ENCODE measurements at regions not wholly inside any gene's neighbourhood (a gene's known extent, or its start where the extent isn't known, plus 50 kb on each side); places are given as distances from the start of the nearest gene placed in this dataset.
"Not testable (repeated sequence)": the region's sequence is repeated elsewhere in the genome, so short reads cannot be mapped to it uniquely, and the experiment has no call there.

- no peak overlapping the region for H3K4me3 ChIP-seq (ENCODE audit: low read length)
- no peaks in the 10 kb centered on the region for H3K9me3 ChIP-seq (ENCODE audit: control insufficient read depth, low read length)
- no peaks in the 10 kb centered on the region for H3K4me1 ChIP-seq (ENCODE audit: control insufficient read depth, insufficient read depth, low read length)
- no peaks in the 10 kb centered on the region for H3K36me3 ChIP-seq (ENCODE audit: control insufficient read depth, insufficient read depth, low read length)
- no peak overlapping the region for H3K9ac ChIP-seq (ENCODE audit: low read length)
- H3K27me3 ChIP-seq (ENCODE audit: control insufficient read depth, insufficient read depth, low read length): no peaks in the 10 kb centered on the region
Observed at GRCh38 chr2:4745056-4745991, 946.9 kb upstream of the SOX11 start.

GRCh38 chr2:4753721-4754120 lies 938.5 kb upstream of the SOX11 start:
- Histone ChIP-seq H3K9ac (ENCODE audit: low read length) (no peak overlapping the region), H3K4me3 (ENCODE audit: low read length) (no peak overlapping the region), H3K27me3 (ENCODE audit: control insufficient read depth, insufficient read depth, low read length) (no peaks in the 10 kb centered on the region), H3K36me3 (ENCODE audit: control insufficient read depth, insufficient read depth, low read length) (no peaks in the 10 kb centered on the region), H3K4me1 (ENCODE audit: control insufficient read depth, insufficient read depth, low read length) (no peaks in the 10 kb centered on the region), H3K9me3 (ENCODE audit: control insufficient read depth, low read length) (no peaks in the 10 kb centered on the region)

GRCh38 chr2:4762951-4763376 lies 929.2 kb upstream of the SOX11 start:
- no peak overlapping the region for H3K9ac ChIP-seq (ENCODE audit: low read length)
- no peaks in the 10 kb centered on the region for H3K9me3 ChIP-seq (ENCODE audit: control insufficient read depth, low read length)
- no peak overlapping the region for H3K4me3 ChIP-seq (ENCODE audit: low read length)
- H3K4me1 ChIP-seq (ENCODE audit: control insufficient read depth, insufficient read depth, low read length): no peaks in the 10 kb centered on the region
- H3K36me3 ChIP-seq (ENCODE audit: control insufficient read depth, insufficient read depth, low read length): no peaks in the 10 kb centered on the region
- H3K27me3 ChIP-seq (ENCODE audit: control insufficient read depth, insufficient read depth, low read length): no peaks in the 10 kb centered on the region

- Histone ChIP-seq H3K27me3 (ENCODE audit: control insufficient read depth, insufficient read depth, low read length) (no peaks in the 10 kb centered on the region), H3K4me3 (ENCODE audit: low read length) (no peak overlapping the region), H3K9ac (ENCODE audit: low read length) (no peak overlapping the region), H3K4me1 (ENCODE audit: control insufficient read depth, insufficient read depth, low read length) (no peaks in the 10 kb centered on the region), H3K36me3 (ENCODE audit: control insufficient read depth, insufficient read depth, low read length) (no peaks in the 10 kb centered on the region), H3K9me3 (ENCODE audit: control insufficient read depth, low read length) (no peaks in the 10 kb centered on the region)
Observed at GRCh38 chr2:4765787-4766530, 926.2 kb upstream of the SOX11 start.

- Histone ChIP-seq H3K9ac (ENCODE audit: low read length) (no peak overlapping the region), H3K9me3 (ENCODE audit: control insufficient read depth, low read length) (no peaks in the 10 kb centered on the region), H3K4me3 (ENCODE audit: low read length) (no peak overlapping the region), H3K4me1 (ENCODE audit: control insufficient read depth, insufficient read depth, low read length) (no peaks in the 10 kb centered on the region), H3K36me3 (ENCODE audit: control insufficient read depth, insufficient read depth, low read length) (no peaks in the 10 kb centered on the region), H3K27me3 (ENCODE audit: control insufficient read depth, insufficient read depth, low read length) (no peaks in the 10 kb centered on the region)
Observed at GRCh38 chr2:4775668-4776067, 916.5 kb upstream of the SOX11 start.

GRCh38 chr2:4780679-4781078 lies 911.5 kb upstream of the SOX11 start:
- Histone ChIP-seq H3K27me3 (ENCODE audit: control insufficient read depth, insufficient read depth, low read length) (no peaks in the 10 kb centered on the region), H3K9me3 (ENCODE audit: control insufficient read depth, low read length) (no peaks in the 10 kb centered on the region), H3K36me3 (ENCODE audit: control insufficient read depth, insufficient read depth, low read length) (no peaks in the 10 kb centered on the region), H3K4me1 (ENCODE audit: control insufficient read depth, insufficient read depth, low read length) (no peaks in the 10 kb centered on the region), H3K4me3 (ENCODE audit: low read length) (no peak overlapping the region), H3K9ac (ENCODE audit: low read length) (no peak overlapping the region)

GRCh38 chr2:4782647-4783046 lies 909.5 kb upstream of the SOX11 start:
- no peak overlapping the region for H3K9ac ChIP-seq (ENCODE audit: low read length)
- H3K36me3 ChIP-seq (ENCODE audit: control insufficient read depth, insufficient read depth, low read length): no peaks in the 10 kb centered on the region
- H3K4me1 ChIP-seq (ENCODE audit: control insufficient read depth, insufficient read depth, low read length): no peaks in the 10 kb centered on the region
- no peaks in the 10 kb centered on the region for H3K27me3 ChIP-seq (ENCODE audit: control insufficient read depth, insufficient read depth, low read length)
- H3K4me3 ChIP-seq (ENCODE audit: low read length): no peak overlapping the region
- H3K9me3 ChIP-seq (ENCODE audit: control insufficient read depth, low read length): no peaks in the 10 kb centered on the region

GRCh38 chr2:4791488-4791887 lies 900.7 kb upstream of the SOX11 start:
- H3K9me3 ChIP-seq (ENCODE audit: control insufficient read depth, low read length): no peaks in the 10 kb centered on the region
- H3K9ac ChIP-seq (ENCODE audit: low read length): no peak overlapping the region
- no peaks in the 10 kb centered on the region for H3K27me3 ChIP-seq (ENCODE audit: control insufficient read depth, insufficient read depth, low read length)
- H3K4me3 ChIP-seq (ENCODE audit: low read length): no peak overlapping the region
- no peaks in the 10 kb centered on the region for H3K36me3 ChIP-seq (ENCODE audit: control insufficient read depth, insufficient read depth, low read length)
- H3K4me1 ChIP-seq (ENCODE audit: control insufficient read depth, insufficient read depth, low read length): no peaks in the 10 kb centered on the region

GRCh38 chr2:4792126-4792525 lies 900.1 kb upstream of the SOX11 start:
- no peaks in the 10 kb centered on the region for H3K36me3 ChIP-seq (ENCODE audit: control insufficient read depth, insufficient read depth, low read length)
- H3K4me1 ChIP-seq (ENCODE audit: control insufficient read depth, insufficient read depth, low read length): no peaks in the 10 kb centered on the region
- no peak overlapping the region for H3K4me3 ChIP-seq (ENCODE audit: low read length)
- no peaks in the 10 kb centered on the region for H3K27me3 ChIP-seq (ENCODE audit: control insufficient read depth, insufficient read depth, low read length)
- no peak overlapping the region for H3K9ac ChIP-seq (ENCODE audit: low read length)
- H3K9me3 ChIP-seq (ENCODE audit: control insufficient read depth, low read length): no peaks in the 10 kb centered on the region

GRCh38 chr2:4803396-4803795 lies 888.8 kb upstream of the SOX11 start:
- Histone ChIP-seq H3K4me3 (ENCODE audit: low read length) (no peak overlapping the region), H3K36me3 (ENCODE audit: control insufficient read depth, insufficient read depth, low read length) (no peaks in the 10 kb centered on the region), H3K27me3 (ENCODE audit: control insufficient read depth, insufficient read depth, low read length) (no peaks in the 10 kb centered on the region), H3K4me1 (ENCODE audit: control insufficient read depth, insufficient read depth, low read length) (no peaks in the 10 kb centered on the region), H3K9me3 (ENCODE audit: control insufficient read depth, low read length) (peaks cover 3% of the 10 kb centered on the region), H3K9ac (ENCODE audit: low read length) (no peak overlapping the region)

GRCh38 chr2:4814137-4814536 lies 878.0 kb upstream of the SOX11 start:
- H3K4me1 ChIP-seq (ENCODE audit: control insufficient read depth, insufficient read depth, low read length); H3K27me3 ChIP-seq (ENCODE audit: control insufficient read depth, insufficient read depth, low read length); H3K4me3 ChIP-seq (ENCODE audit: low read length); H3K9me3 ChIP-seq (ENCODE audit: control insufficient read depth, low read length); H3K36me3 ChIP-seq (ENCODE audit: control insufficient read depth, insufficient read depth, low read length); H3K9ac ChIP-seq (ENCODE audit: low read length): not testable (repeated sequence)

GRCh38 chr2:4827836-4828235 lies 864.3 kb upstream of the SOX11 start:
- Histone ChIP-seq H3K4me1 (ENCODE audit: control insufficient read depth, insufficient read depth, low read length) (no peaks in the 10 kb centered on the region), H3K4me3 (ENCODE audit: low read length) (no peak overlapping the region), H3K9ac (ENCODE audit: low read length) (no peak overlapping the region), H3K36me3 (ENCODE audit: control insufficient read depth, insufficient read depth, low read length) (no peaks in the 10 kb centered on the region), H3K9me3 (ENCODE audit: control insufficient read depth, low read length) (no peaks in the 10 kb centered on the region), H3K27me3 (ENCODE audit: control insufficient read depth, insufficient read depth, low read length) (no peaks in the 10 kb centered on the region)

Measured in mucosa of stomach (tissue), 1 donor.